HepG2 (cell line): ENCODE measurements at regions not wholly inside any gene's neighbourhood (a gene's known extent, or its start where the extent isn't known, plus 50 kb on each side); places are given as distances from the start of the nearest gene placed in this dataset.

ENCODE experiments used
- ATAC-seq: fragments of 200-7000 bp; cut with Tn5 transposase; 3 replicates; pipeline ENCODE4 v1.9.1; 2020; ENCODE audit warnings: mild to moderate bottlenecking, moderate library complexity
- BruUV-seq: library from RNA; stranded (reverse); fragments of 400-500 nt; replicated peaks from 2 replicates; lab custom pipeline; 2021; lab: Mats Ljungman, UMichigan
- CTCF ChIA-PET: fragments of 300-600 bp; formaldehyde crosslinking; extraction: SDS; loops from one replicate; lab custom pipeline; 2021; ENCODE audit warnings: low total read pairs, inconsistent platforms, low intra/inter-chr PET ratio; lab: Yijun Ruan, JAX
- POLR2A ChIA-PET: fragments of 350-600 bp; sonication (Branson Sonifier 250); formaldehyde crosslinking; loops from one replicate; lab custom pipeline; 2020; ENCODE audit warnings: antibody characterized with exemption, inconsistent platforms; lab: Yijun Ruan, JAX
- DNase-seq: peaks from one replicate; pipeline ENCODE4 v3.0.0-alpha.2; 2015; ENCODE audit warnings: low spot score
- FAIRE-seq: peaks from 3 replicates; lab custom pipeline; 2011; peaks lifted over from hg19 to GRCh38; lab: Jason Lieb, UNC
- H2AFZ ChIP-seq: one replicate; pipeline ENCODE4 v1.6.1; 2011; ENCODE audit warnings: low read length, inconsistent platforms
- H3K27ac ChIP-seq: fragments of 300-600 bp; 3 replicates; pipeline ENCODE4 v1.8.0; 2011; ENCODE audit warnings: mixed run types, mild to moderate bottlenecking, mixed read lengths, low read length, inconsistent platforms; ENCODE audit not compliant: insufficient read depth; ENCODE audit errors: extremely low read length
- H3K27me3 ChIP-seq, 2 experiments: fragments of 200-600 bp in 1 of 2; 2 replicates in 1 of 2; 3 replicates in 1 of 2; pipeline versions ENCODE4 v1.6.0 to v1.8.0; 2011; ENCODE audit warnings: low read length in 2 of 2, mild to moderate bottlenecking in 2 of 2, moderate library complexity in 2 of 2, inconsistent platforms in 1 of 2; ENCODE audit not compliant: insufficient read depth in 2 of 2, control insufficient read depth in 1 of 2
- H3K36me3 ChIP-seq, 2 experiments: fragments of 200-600 bp in 1 of 2; replicated peaks in 1 of 2; 2 replicates in 1 of 2; 3 replicates in 1 of 2; pipeline versions ENCODE4 v1.5.1 to v1.8.0; 2011; ENCODE audit warnings: low read length in 2 of 2, inconsistent platforms in 1 of 2; ENCODE audit not compliant: insufficient read depth in 2 of 2, control insufficient read depth in 1 of 2
- H3K4me1 ChIP-seq: 2 replicates; pipeline ENCODE4 v1.5.1; 2012; ENCODE audit warnings: low read length, inconsistent platforms; ENCODE audit not compliant: insufficient read depth
- H3K4me2 ChIP-seq: 2 replicates; pipeline ENCODE4 v1.6.0; 2011; ENCODE audit warnings: low read depth, low read length, inconsistent platforms
- H3K4me3 ChIP-seq, 3 experiments: fragments of 200-600 bp in 1 of 3; sonication (generic), shearing (Covaris generic) in 1 of 3; replicated peaks in 1 of 3; 2 replicates each; pipeline ENCODE4 v1.5.1; 2011 to 2016; ENCODE audit warnings: low read length in 3 of 3, inconsistent platforms in 2 of 3, low read depth in 2 of 3, mild to moderate bottlenecking in 2 of 3, control low read depth in 1 of 3, mixed read lengths in 1 of 3; ENCODE audit not compliant: insufficient read depth in 1 of 3
- H3K79me2 ChIP-seq: one replicate; pipeline ENCODE4 v1.6.1; 2011; ENCODE audit warnings: low read length, inconsistent platforms; ENCODE audit not compliant: insufficient read depth
- H3K9ac ChIP-seq: 2 replicates; pipeline ENCODE4 v1.6.0; 2011; ENCODE audit warnings: mild to moderate bottlenecking, low read depth, low read length, inconsistent platforms; ENCODE audit not compliant: insufficient read depth
- H3K9me3 ChIP-seq: 2 replicates; pipeline ENCODE4 v1.5.1; 2012; ENCODE audit warnings: mild to moderate bottlenecking, low read length
- H4K20me1 ChIP-seq: 2 replicates; pipeline ENCODE4 v1.6.0; 2011; ENCODE audit warnings: inconsistent platforms, mild to moderate bottlenecking, low read length, moderate library complexity; ENCODE audit not compliant: insufficient read depth
- ETV5 ChIP-seq: IDR thresholded peaks from 2 replicates; pipeline ENCODE4 v1.6.1; 2018; ENCODE audit warnings: missing biosample characterization, missing genetic modification reagents, inconsistent platforms, borderline replicate concordance
- LCORL ChIP-seq, 2 experiments: fragments of 450-650 bp in 1 of 2; sonication (generic) in 1 of 2; formaldehyde crosslinking in 1 of 2; IDR thresholded peaks; 2 replicates each; pipeline versions ENCODE4 v1.5.0 to v1.6.1; 2017 to 2020; ENCODE audit warnings: antibody characterized with exemption in 1 of 2, missing genetic modification reagents in 1 of 2
- NR1H2 ChIP-seq: sonication (generic); formaldehyde crosslinking; IDR thresholded peaks from 2 replicates; pipeline ENCODE4 v1.8.1; 2022; ENCODE audit warnings: low read depth, missing genetic modification reagents, borderline replicate concordance
- RERE ChIP-seq: IDR thresholded peaks from 2 replicates; pipeline ENCODE4 v1.6.1; 2016; ENCODE audit warnings: low read depth, missing genetic modification reagents, missing compliant biosample characterization
- RORA ChIP-seq: sonication (generic); formaldehyde crosslinking; IDR thresholded peaks from 2 replicates; pipeline ENCODE4 v1.5.0; 2020; ENCODE audit warnings: mild to moderate bottlenecking, missing genetic modification reagents, moderate library complexity
- SMAD3 ChIP-seq: sonication (generic); formaldehyde crosslinking; IDR thresholded peaks from 2 replicates; pipeline ENCODE4 v1.4.0; 2020; ENCODE audit warnings: missing genetic modification reagents
- ZNF572 ChIP-seq: sonication (generic); formaldehyde crosslinking; IDR thresholded peaks from 2 replicates; pipeline ENCODE4 v1.5.1; 2020; ENCODE audit warnings: mild to moderate bottlenecking, missing genetic modification reagents
- ZNF770 ChIP-seq: sonication (generic); formaldehyde crosslinking; IDR thresholded peaks from 2 replicates; pipeline ENCODE4 v1.5.0; 2020; ENCODE audit warnings: mild to moderate bottlenecking, missing genetic modification reagents
- ZNF780A ChIP-seq: sonication (generic); formaldehyde crosslinking; IDR thresholded peaks from 2 replicates; pipeline ENCODE4 v1.8.0; 2022; ENCODE audit warnings: mild to moderate bottlenecking, missing genetic modification reagents, moderate library complexity
- WGBS: methylation state at CpG from one replicate; pipeline ENCODE4 v1.1.6; 2017; ENCODE audit warnings: low lambda C conversion rate; 5-methylcytosine and 5-hydroxymethylcytosine counted together
- in situ Hi-C: cut with HindIII; loops from 2 replicates; pipeline ENCODE4 v1.10.0; 2017; ENCODE audit warnings: low pct_unique_long_range_greater_than_20kb; ENCODE audit not compliant: extremely low pct_ligation_motif_present
- intact Hi-C: fragments of 100-400 bp; cut with micrococcal nuclease; formaldehyde crosslinking; loops from one replicate; pipeline ENCODE4 v1.10.0; 2022; ENCODE audit not compliant: unreplicated experiment

GRCh38 chr16:72425571-72426341, 253.8 kb upstream of the PMFBP1 start:
- intact Hi-C loops: no loop called here
- Histone ChIP-seq H3K27ac (no peak overlapping the region), H3K27me3 (no peaks in the 10 kb centered on the region), H3K36me3 (peaks cover 3 to 4% of the 10 kb centered on the region in 2 experiments; a peak in 2 of 5 replicates), H3K4me3 (no peak overlapping the region), H2AFZ (no peak overlapping the region), H4K20me1 (no peaks in the 10 kb centered on the region), H3K9ac (no peak overlapping the region), H3K4me1 (no peaks in the 10 kb centered on the region), H3K4me2 (no peak overlapping the region), H3K79me2 (no peaks in the 10 kb centered on the region), H3K9me3 (peaks cover 8% of the 10 kb centered on the region)
- TF ChIP-seq NR1H2 (CRISPR knock-in tag) (no peak), LCORL (IDR thresholded peaks at IDR 0.05) (peak; percentile 64; the same call in 1 of the 2 replicates), LCORL (CRISPR knock-in tag; IDR thresholded peaks at IDR 0.05) (no peak), RORA (CRISPR knock-in tag) (no peak)
- DNase-seq: no peak
- WGBS: 97% methylated on average over 33 of the region's 34 CpGs
- no peak for ATAC-seq
- CTCF ChIA-PET: no interaction called here
- in situ Hi-C loops: no loop called here
- POLR2A ChIA-PET: no interaction called here
- no peak for FAIRE-seq
- BruUV-seq: no TSS peak

- Histone ChIP-seq H3K4me1 (no peaks in the 10 kb centered on the region), H3K79me2 (no peaks in the 10 kb centered on the region), H3K9me3 (peaks cover 8% of the 10 kb centered on the region), H3K4me2 (no peak overlapping the region), H3K4me3 (no peak overlapping the region), H3K36me3 (peaks cover 3 to 4% of the 10 kb centered on the region in 2 experiments; a peak in 2 of 5 replicates), H4K20me1 (no peaks in the 10 kb centered on the region), H3K27me3 (no peaks in the 10 kb centered on the region), H3K9ac (no peak overlapping the region), H2AFZ (no peak overlapping the region), H3K27ac (no peak overlapping the region)
- no TSS peak for BruUV-seq
- ATAC-seq (no peak), DNase-seq (no peak), FAIRE-seq (no peak)
- 92% methylated on average over 7 of the region's 7 CpGs for whole genome bisulfite sequencing
- ChIA-PET POLR2A (no interaction called here), CTCF (no interaction called here)
- in situ Hi-C loops: no loop called here
- intact Hi-C loops: no loop called here
- TF ChIP-seq ETV5 (CRISPR knock-in tag): no peak
- TF ChIP-seq ZNF780A (CRISPR knock-in tag): no peak
- TF ChIP-seq SMAD3: no peak
- TF ChIP-seq RERE (CRISPR knock-in tag): no peak
- no peak for TF ChIP-seq ZNF572
- TF ChIP-seq ZNF770 (CRISPR knock-in tag): no peak
Measured at GRCh38 chr16:72424757-72425156, 252.8 kb upstream of the PMFBP1 start.
